GM06990 (cell line): ENCODE measurements at regions not wholly inside any gene's neighbourhood (a gene's known extent, or its start where the extent isn't known, plus 50 kb on each side); places are given as distances from the start of the nearest gene placed in this dataset.

Experiments used
- DNase-seq: peaks from one replicate; pipeline ENCODE4 v3.0.0-alpha.2; 2011; ENCODE audit not compliant: insufficient read length; ENCODE audit errors: extremely low read depth
- H3K27me3 ChIP-seq: replicated peaks from 2 replicates; pipeline ENCODE4 v1.6.0; 2011; ENCODE audit warnings: low read length; ENCODE audit not compliant: control insufficient read depth, insufficient read depth
- H3K36me3 ChIP-seq: 2 replicates; pipeline ENCODE4 v1.5.1; 2011; ENCODE audit warnings: low read length; ENCODE audit not compliant: control insufficient read depth, insufficient read depth
- H3K4me3 ChIP-seq: replicated peaks from 2 replicates; pipeline ENCODE4 v1.5.1; 2011; ENCODE audit warnings: low read depth, mild to moderate bottlenecking, control low read depth, low read length
- TF ChIP-seq, protein P1 (sequence below): IDR thresholded peaks from 2 replicates; pipeline ENCODE4 v1.5.1; 2011; ENCODE audit warnings: low read length, control low read depth, mild to moderate bottlenecking, inconsistent platforms; ENCODE audit not compliant: insufficient read depth, poor library complexity, severe bottlenecking

DNA sequence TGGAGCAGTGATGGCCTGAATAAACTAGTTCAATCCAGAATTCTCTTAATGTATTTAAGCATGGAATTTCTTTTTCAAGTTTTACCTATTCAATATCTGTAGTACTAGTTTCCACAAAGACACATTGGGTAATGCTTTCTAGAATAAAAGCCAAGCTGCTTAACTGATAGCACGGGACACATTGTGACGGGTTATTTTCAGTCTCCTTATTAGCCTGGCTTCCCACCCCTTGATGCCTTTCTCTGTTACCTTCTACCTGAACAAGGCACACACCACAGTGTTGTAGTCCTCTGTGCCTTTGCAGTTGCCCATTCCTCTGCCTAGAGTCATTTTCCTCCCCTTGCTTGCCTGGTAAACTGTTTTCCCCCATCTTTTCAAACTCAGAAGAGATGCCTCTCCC is 139.1 kb downstream of the HDGFL1 start:
- DNase-seq, result no peak
- H3K27me3 ChIP-seq, result no peaks in the 10 kb centered on the region
- H3K4me3 ChIP-seq, result no peak overlapping the region
- no peaks in the 10 kb centered on the region for H3K36me3 ChIP-seq
- TF ChIP-seq, protein P1, sequence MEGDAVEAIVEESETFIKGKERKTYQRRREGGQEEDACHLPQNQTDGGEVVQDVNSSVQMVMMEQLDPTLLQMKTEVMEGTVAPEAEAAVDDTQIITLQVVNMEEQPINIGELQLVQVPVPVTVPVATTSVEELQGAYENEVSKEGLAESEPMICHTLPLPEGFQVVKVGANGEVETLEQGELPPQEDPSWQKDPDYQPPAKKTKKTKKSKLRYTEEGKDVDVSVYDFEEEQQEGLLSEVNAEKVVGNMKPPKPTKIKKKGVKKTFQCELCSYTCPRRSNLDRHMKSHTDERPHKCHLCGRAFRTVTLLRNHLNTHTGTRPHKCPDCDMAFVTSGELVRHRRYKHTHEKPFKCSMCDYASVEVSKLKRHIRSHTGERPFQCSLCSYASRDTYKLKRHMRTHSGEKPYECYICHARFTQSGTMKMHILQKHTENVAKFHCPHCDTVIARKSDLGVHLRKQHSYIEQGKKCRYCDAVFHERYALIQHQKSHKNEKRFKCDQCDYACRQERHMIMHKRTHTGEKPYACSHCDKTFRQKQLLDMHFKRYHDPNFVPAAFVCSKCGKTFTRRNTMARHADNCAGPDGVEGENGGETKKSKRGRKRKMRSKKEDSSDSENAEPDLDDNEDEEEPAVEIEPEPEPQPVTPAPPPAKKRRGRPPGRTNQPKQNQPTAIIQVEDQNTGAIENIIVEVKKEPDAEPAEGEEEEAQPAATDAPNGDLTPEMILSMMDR, result no peak

DNA sequence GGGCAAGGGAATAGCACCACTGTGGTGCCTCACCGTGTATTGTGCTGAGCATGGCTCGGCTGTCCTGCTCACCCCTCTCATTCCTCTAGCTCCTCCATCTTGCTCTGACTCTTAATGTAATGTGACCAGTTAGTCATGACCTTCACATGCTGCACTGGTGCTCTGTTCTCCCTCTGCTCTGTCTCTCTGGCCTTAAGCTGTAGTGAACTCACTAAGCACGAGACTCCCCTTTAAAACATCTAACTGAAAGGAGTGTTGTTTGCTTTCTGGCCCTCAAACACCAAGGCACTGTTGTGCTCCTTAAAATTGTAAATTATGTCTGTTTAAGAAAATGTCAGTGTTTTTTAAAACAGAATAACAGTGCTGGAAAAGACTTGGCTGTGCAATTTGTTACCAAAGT is 140.4 kb downstream of the HDGFL1 start:
- no peaks in the 10 kb centered on the region for H3K36me3 ChIP-seq
- DNase-seq, result no peak
- TF ChIP-seq, protein P1, result no peak
- H3K27me3 ChIP-seq, result no peaks in the 10 kb centered on the region
- H3K4me3 ChIP-seq, result no peak overlapping the region

DNA sequence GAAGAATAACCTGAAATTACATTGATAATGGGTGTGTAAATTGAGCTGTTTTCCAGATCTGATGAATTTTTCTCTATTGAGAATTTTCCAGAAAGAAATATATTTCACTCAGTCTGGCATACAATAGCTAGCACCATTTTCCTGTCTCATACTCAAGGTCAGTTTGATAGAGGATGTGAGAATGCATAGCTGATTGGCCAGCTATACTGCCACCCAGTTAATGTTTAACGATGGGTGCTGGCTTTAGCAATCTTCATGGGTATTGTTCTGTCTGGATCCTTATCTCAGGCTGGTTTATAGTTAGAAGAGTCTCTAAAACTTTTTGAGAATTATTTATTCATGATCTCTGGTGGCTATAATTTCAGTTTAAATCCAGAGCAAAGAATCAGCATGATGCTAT is 147.4 kb downstream of the HDGFL1 start:
- DNase-seq, result no peak
- Histone ChIP-seq H3K4me3 (no peak overlapping the region), H3K27me3 (no peaks in the 10 kb centered on the region), H3K36me3 (no peaks in the 10 kb centered on the region)
- TF ChIP-seq, protein P1, result no peak

DNA sequence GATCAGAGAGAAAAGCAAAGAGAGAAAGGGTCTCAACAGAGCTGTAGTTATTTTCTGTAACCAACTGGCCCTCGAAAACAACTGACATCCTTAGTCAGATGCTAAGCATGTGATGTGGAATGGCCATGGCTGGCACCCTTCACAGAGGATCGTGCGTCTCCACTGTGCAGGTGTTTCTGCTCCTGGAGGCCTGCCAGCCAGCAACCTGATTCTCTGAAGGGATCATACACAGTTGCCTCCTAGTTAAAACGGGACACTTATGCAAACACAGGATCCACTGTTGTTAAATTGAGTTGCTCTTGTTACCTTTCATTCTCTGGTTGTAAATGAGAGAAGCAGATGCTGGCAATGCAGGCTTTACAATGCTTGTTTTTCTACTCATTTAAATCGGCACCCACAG is 148.5 kb downstream of the HDGFL1 start:
- no peaks in the 10 kb centered on the region for H3K27me3 ChIP-seq
- H3K4me3 ChIP-seq, result no peak overlapping the region
- TF ChIP-seq, protein P1, result no peak
- DNase-seq, result no peak
- no peaks in the 10 kb centered on the region for H3K36me3 ChIP-seq

DNA sequence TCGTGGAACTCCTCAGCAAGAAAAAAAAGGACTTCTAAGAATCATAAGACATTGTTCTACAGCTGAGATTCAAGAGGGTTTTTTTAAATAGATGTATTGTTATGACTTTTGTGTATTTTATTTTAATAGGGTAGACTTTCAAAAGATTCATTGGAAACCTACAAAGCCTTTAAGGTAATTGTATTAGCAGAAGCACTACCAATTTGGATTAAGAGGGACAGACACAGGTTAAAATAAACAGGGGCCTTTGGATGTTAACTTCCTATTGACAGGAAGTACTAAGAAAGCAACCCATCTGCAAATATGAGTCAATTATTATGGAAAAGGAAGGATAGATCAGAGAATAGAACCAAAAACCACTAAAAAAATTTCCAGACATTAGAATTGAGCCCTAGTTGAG is 153.5 kb downstream of the HDGFL1 start:
- no peaks in the 10 kb centered on the region for H3K36me3 ChIP-seq
- no peaks in the 10 kb centered on the region for H3K27me3 ChIP-seq
- no peak for DNase-seq
- H3K4me3 ChIP-seq, result no peak overlapping the region
- TF ChIP-seq, protein P1, result no peak

DNA sequence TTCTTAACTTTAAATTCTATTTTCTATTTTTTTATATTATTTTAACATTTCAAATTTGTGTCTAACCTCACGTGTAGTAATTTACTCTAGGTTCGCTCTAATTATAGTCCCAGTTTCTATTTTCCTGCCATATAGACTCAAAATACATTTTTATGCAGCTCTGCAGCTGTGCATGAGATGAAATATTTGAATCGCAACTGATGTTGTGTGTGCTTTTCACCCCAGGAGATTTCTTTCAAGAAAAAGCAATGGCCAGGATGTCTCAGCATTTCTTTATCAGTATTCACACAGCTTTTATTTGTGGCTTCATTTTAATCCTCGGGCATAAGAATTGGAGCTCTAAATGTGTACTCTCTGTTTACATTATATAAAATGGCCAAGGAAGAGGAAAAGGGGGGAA is 157.6 kb downstream of the HDGFL1 start:
- TF ChIP-seq, protein P1, result no peak
- no peak for DNase-seq
- no peak overlapping the region for H3K4me3 ChIP-seq
- H3K36me3 ChIP-seq, result no peaks in the 10 kb centered on the region
- no peaks in the 10 kb centered on the region for H3K27me3 ChIP-seq
